ENCODE measurements at regions not wholly inside any gene's neighbourhood (a gene's known extent, or its start where the extent isn't known, plus 50 kb on each side); places are given as distances from the start of the nearest gene placed in this dataset.

- FAIRE-seq (no peak), DNase-seq (ENCODE audit: low read depth, low spot score) (no peak)
- Histone ChIP-seq H3K4me1 (ENCODE audit: control insufficient read depth, extremely low read depth, insufficient read depth, low read length) (no peaks in the 10 kb centered on the region), H3K9me3 (replicated peaks; ENCODE audit: control insufficient read depth, insufficient read depth, low read length) (no peaks in the 10 kb centered on the region), H3K4me3 (replicated peaks in 1 of 3; ENCODE audit: insufficient read depth in 1 of 3, low read depth in 1 of 3, low read length in 3 of 3) (no peak overlapping the region), H3K9ac (replicated peaks; ENCODE audit: extremely low read depth, insufficient read depth, low read length) (no peak overlapping the region), H2AFZ (ENCODE audit: low read depth, low read length) (no peak overlapping the region), H3K4me2 (ENCODE audit: insufficient read depth, low read length) (no peak overlapping the region), H3K36me3 (ENCODE audit: control insufficient read depth in 2 of 2, extremely low read depth in 1 of 2, insufficient read depth in 2 of 2, low read length in 2 of 2) (no peaks in the 10 kb centered on the region), H3K9me1 (replicated peaks; ENCODE audit: control insufficient read depth, extremely low read depth, insufficient read depth, low read length) (no peaks in the 10 kb centered on the region), H3K27me3 (ENCODE audit: control insufficient read depth in 2 of 2, insufficient read depth in 2 of 2, low read length in 2 of 2) (no peaks in the 10 kb centered on the region), H3K27ac (ENCODE audit: insufficient read depth, low read depth, low read length) (no peak overlapping the region), H3K79me2 (ENCODE audit: control insufficient read depth, insufficient read depth, low read length) (no peaks in the 10 kb centered on the region), H4K20me1 (replicated peaks; ENCODE audit: control insufficient read depth, extremely low read depth, insufficient read depth, low read length) (no peaks in the 10 kb centered on the region)
- TF ChIP-seq MYC (IDR thresholded peaks at IDR 0.05; ENCODE audit: low read depth, low read length) (no peak), CTCF (IDR thresholded peaks at IDR 0.05; ENCODE audit: extremely low read depth in 1 of 2, insufficient read depth in 1 of 2, low read depth in 1 of 2, low read length in 2 of 2) (no peak), JUN (IDR thresholded peaks at IDR 0.05; ENCODE audit: borderline replicate concordance, insufficient read depth, insufficient read length, low read depth) (no peak), POLR2AphosphoS5 (IDR thresholded peaks at IDR 0.05; ENCODE audit: insufficient read depth, low read depth, low read length) (no peak), GATA2 (IDR thresholded peaks at IDR 0.05; ENCODE audit: insufficient read depth, insufficient read length, low read depth, low read length) (no peak), MAX (IDR thresholded peaks at IDR 0.05; ENCODE audit: insufficient read depth, insufficient read length) (no peak), EZH2 (IDR thresholded peaks at IDR 0.05; ENCODE audit: borderline replicate concordance, low read depth, low read length, severe bottlenecking) (no peak), POLR2A (IDR thresholded peaks at IDR 0.05; ENCODE audit: low read depth, low read length) (no peak), FOS (IDR thresholded peaks at IDR 0.05; ENCODE audit: borderline replicate concordance, insufficient read depth, low read length) (no peak)
- ChIA-PET CTCF (no interaction called here), POLR2A (no interaction called here)
- BruUV-seq (replicated peaks) = no TSS peak
- intact Hi-C loops (cut with micrococcal nuclease) = no loop called here
- dilution Hi-C loops (cut with MboI; ENCODE audit: extremely low pct_ligation_motif_present, low sequenced_read_pairs) = no loop called here
Measured at GRCh38 chr4:24668956-24669355, 84.6 kb upstream of the DHX15 start.

All from endothelial cell of umbilical vein (primary cell).